Breast epithelium (tissue), 3 donors: ENCODE measurements at regions not wholly inside any gene's neighbourhood (a gene's known extent, or its start where the extent isn't known, plus 50 kb on each side); places are given as distances from the start of the nearest gene placed in this dataset.

Experiments
- POLR2A ChIP-seq: fragments of 450-650 bp; IDR thresholded peaks from one replicate; pipeline ENCODE4 v1.6.1; 2016; ENCODE audit warnings: antibody characterized with exemption, mild to moderate bottlenecking, moderate library complexity
- TF ChIP-seq, protein P1 (sequence below), 3 donors: fragments of 450-650 bp; IDR thresholded peaks; one replicate each; pipeline ENCODE4 v1.5.1; 2016 to 2017; ENCODE audit warnings: antibody characterized with exemption in 3 of 3, mild to moderate bottlenecking in 3 of 3, moderate library complexity in 3 of 3

GRCh38 chr2:239695728-239696240, 295.0 kb upstream of the HDAC4 start:
- TF ChIP-seq, protein P1, sequence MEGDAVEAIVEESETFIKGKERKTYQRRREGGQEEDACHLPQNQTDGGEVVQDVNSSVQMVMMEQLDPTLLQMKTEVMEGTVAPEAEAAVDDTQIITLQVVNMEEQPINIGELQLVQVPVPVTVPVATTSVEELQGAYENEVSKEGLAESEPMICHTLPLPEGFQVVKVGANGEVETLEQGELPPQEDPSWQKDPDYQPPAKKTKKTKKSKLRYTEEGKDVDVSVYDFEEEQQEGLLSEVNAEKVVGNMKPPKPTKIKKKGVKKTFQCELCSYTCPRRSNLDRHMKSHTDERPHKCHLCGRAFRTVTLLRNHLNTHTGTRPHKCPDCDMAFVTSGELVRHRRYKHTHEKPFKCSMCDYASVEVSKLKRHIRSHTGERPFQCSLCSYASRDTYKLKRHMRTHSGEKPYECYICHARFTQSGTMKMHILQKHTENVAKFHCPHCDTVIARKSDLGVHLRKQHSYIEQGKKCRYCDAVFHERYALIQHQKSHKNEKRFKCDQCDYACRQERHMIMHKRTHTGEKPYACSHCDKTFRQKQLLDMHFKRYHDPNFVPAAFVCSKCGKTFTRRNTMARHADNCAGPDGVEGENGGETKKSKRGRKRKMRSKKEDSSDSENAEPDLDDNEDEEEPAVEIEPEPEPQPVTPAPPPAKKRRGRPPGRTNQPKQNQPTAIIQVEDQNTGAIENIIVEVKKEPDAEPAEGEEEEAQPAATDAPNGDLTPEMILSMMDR (IDR thresholded peaks at IDR 0.05), result no peak
- no peak for TF ChIP-seq POLR2A
